ENCODE measurements at regions not wholly inside any gene's neighbourhood (a gene's known extent, or its start where the extent isn't known, plus 50 kb on each side); places are given as distances from the start of the nearest gene placed in this dataset.

- TF ChIP-seq CTCF (IDR thresholded peaks at IDR 0.05 in 4 of 5, conservative IDR thresholded peaks at IDR 0.05 in 1 of 5) (no peak), POLR2A (IDR thresholded peaks at IDR 0.05) (no peak)
Observed at GRCh38 chr18:70709144-70709543, 420.3 kb downstream of the SOCS6 start.
